ENCODE measurements at regions not wholly inside any gene's neighbourhood (a gene's known extent, or its start where the extent isn't known, plus 50 kb on each side); places are given as distances from the start of the nearest gene placed in this dataset.

DNA sequence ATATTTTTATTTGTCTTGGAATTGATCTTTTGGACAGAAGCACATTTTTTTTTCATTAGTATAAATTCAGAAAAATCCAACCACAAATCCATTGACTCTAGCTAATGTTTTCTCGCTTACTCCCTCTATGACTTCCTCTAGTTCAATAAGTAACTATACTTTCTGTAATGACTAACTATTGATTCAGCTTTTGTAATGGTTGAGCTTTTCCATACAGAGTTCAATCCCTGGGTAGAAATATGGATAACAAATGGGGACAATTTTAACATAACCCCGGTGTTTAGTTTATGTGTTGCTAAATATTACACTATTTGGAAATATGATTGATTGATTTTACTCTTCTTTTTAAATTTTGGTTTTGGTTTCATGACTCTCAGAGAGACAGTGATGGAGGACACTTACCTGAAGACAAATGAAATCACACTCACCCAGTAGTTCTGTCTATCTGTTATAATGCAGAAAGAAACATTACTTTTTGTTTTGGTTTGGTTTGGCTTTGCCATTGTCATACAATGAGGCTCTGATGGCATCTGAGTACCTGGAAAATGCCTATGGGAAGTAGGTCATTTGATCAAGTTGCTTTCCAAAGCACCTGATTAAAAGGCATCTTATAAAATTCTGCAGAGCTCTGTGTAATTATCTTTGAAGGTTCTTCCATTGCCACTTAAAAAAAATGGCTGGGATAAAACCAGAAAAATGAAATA, 309.7 kb upstream of the MPDZ start:
- no peak for ATAC-seq (replicated peaks in 6 of 8)
- in situ Hi-C loops (cut with MboI; ENCODE audit: low pct_unique_long_range_greater_than_20kb in 2 of 9, low sequenced_read_pairs in 9 of 9, unreplicated experiment in 9 of 9) = loop anchor here in 1 of 9 experiments (25.0 kb wide), 1 partner anchor 98 kb away; no protein-coding TSS in a partner anchor
- Histone ChIP-seq H3K27ac (peak overlapping the region in 1 of 2 donors; percentile 73), H3K4me3 (no peak overlapping the region), H3K4me1 (replicated peaks in 1 of 2) (peaks cover 36 to 40% of the 10 kb centered on the region in 2 donors)
- WGBS, 10 experiments = 45 to 100% (median 97%) methylated on average over 1 to 2 of the region's 2 CpGs; no CpG with 5 or more reads in 2 of the 10 experiments

DNA sequence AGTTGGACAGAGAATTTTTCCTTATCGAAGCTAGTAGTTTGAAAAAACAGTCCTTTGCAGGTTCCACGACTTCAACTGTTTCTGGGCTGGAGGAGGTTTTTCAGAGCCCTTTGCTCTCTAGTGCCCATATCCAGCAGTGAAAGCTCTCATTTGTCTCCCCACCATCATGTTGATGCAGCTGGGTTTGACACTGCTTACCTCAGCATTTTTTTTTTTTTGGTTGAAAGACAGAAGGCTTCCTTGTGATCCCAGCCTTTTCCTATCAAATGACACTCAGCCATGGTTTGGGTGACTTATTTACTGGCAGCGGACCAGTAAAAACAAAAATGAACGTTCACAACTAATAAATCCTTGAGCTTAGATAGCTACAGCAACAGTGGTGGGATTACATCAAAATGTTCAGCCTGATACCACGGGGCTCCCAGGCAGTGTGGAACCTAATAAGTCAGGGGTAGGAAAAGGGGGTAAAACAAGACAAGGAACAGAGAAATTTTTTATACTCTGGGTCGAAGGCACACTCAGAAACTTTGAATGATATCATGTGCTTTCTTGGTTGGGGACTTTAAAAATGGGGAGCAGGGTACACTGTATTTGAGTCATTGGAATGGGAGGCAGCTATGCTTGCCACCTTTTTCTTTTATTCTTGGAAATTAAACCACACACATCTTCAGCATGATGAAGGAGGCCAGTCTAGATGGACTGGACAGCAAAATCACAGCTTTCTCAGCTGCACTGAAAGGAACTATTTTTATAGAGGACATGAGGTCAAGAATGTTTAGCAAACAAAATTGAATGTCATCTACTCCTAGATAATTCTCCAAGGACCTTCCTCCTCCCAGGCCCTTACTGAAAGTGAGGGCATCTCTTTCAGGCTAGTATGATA, 308.9 kb upstream of the MPDZ start:
- ATAC-seq (replicated peaks in 6 of 8) = peak in 6 of 8 experiments; percentile 16 to 56 (median 40)
- peaks cover 36 to 40% of the 10 kb centered on the region in 2 donors for H3K4me1 ChIP-seq (replicated peaks in 1 of 2)
- H3K4me3 ChIP-seq = no peak overlapping the region
- peak overlapping the region in 1 of 2 donors; percentile 73 for H3K27ac ChIP-seq
- 27 to 83% (median 48%) methylated on average over 1 to 6 of the region's 6 CpGs for WGBS, 10 experiments
- in situ Hi-C loops (cut with MboI; ENCODE audit: low pct_unique_long_range_greater_than_20kb in 2 of 9, low sequenced_read_pairs in 9 of 9, unreplicated experiment in 9 of 9) = loop anchor here in 1 of 9 experiments (25.0 kb wide), 1 partner anchor 99 kb away; no protein-coding TSS in a partner anchor

DNA sequence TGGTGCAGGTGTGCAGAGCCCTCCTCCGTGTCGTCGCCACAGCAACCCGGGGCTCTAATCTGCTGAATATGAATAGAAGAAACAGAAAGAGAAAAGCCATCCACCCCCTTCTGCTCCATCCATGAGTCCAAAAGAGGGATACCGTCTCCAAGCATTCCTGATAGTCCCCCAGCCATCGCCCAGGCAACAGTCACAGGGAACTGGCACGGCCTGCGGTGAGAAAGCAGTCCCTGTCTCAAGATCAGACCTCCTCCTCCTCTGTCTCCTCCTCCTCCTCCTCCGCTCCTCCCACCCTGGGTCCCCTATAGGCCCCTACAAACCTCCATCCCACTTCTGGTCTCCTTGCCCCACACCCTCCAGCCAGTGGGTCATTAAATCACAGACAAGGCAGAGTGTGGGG, 308.1 kb upstream of the MPDZ start:
- 0 to 100% (median 19%) methylated on average over 2 to 7 of the region's 9 CpGs; no CpG with 5 or more reads in 3 of the 10 experiments for WGBS, 10 experiments
- peak overlapping the region in 1 of 2 donors; percentile 73 for H3K27ac ChIP-seq
- peak in 5 of 8 experiments; percentile 80 to 92 (median 86) for ATAC-seq (replicated peaks in 6 of 8)
- peaks cover 36 to 40% of the 10 kb centered on the region in 2 donors for H3K4me1 ChIP-seq (replicated peaks in 1 of 2)
- no peak overlapping the region for H3K4me3 ChIP-seq
- in situ Hi-C loops (cut with MboI; ENCODE audit: low pct_unique_long_range_greater_than_20kb in 2 of 9, low sequenced_read_pairs in 9 of 9, unreplicated experiment in 9 of 9) = loop anchor here in 1 of 9 experiments (25.0 kb wide), 1 partner anchor 100 kb away; no protein-coding TSS in a partner anchor

DNA sequence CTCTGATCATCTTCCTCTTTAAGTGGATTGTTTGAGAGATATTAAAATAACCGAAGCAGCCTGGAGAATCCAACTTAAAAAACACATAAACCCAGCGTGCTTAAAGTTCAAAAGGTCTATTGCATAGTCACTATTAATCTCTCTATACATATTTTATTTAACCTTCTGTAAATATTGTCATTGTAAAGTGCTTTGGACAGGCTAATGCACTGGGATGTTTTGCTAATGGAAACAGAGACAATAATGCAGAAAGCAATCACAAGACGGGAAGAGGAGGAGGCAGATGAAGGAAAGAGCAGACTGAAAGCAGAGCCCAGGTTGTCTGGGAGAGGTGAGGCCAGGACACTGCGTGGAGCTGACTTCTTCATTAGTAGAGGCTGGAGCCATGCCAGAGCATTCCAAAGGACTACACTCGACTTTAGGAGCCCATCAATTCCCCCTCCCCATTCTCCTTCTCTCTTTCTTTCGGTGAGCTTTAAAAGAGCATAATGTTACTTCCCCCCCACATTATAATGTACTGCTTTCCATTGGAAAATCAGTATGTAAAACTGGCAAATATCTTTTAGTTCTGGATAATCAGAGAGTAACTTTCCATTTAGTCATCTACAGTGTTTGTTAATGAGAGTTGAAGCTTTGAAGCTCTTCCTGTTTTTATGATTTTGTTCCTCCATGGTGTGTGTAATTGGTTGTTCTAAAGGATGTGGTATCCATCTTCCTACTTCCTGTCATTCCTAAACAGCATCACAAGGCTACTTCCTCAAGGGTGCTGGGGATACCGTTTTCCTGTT, 307.3 kb upstream of the MPDZ start:
- in situ Hi-C loops (cut with MboI; ENCODE audit: low pct_unique_long_range_greater_than_20kb in 2 of 9, low sequenced_read_pairs in 9 of 9, unreplicated experiment in 9 of 9) = loop anchor here in 1 of 9 experiments (25.0 kb wide), 1 partner anchor 101 kb away; no protein-coding TSS in a partner anchor
- Histone ChIP-seq H3K27ac (peak overlapping the region in 1 of 2 donors; percentile 28), H3K4me1 (replicated peaks in 1 of 2) (peaks cover 35 to 36% of the 10 kb centered on the region in 2 donors), H3K4me3 (no peak overlapping the region)
- WGBS, 10 experiments = 14 to 71% (median 50%) methylated on average over 1 to 6 of the region's 7 CpGs
- ATAC-seq (replicated peaks in 6 of 8) = peak in 5 of 8 experiments; percentile 6 to 79 (median 29)

DNA sequence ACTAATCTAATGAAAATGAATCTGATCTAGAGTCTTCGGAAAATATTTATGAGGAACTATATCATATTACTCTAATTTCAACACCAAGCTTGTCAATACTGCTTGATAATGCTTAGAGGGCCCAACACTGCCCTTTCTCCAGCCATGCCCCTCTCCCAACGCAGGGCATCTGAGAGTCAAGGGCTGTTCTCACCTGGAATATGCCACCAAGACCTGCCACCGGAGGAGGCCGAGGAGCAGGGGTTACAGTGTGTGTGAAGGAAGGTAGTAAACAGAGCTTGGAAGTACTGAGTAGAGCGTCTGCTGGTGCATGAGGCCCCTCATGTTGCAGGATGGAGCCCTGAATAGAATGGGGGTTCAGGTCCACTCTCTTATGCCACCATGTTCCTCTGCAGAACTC, 301.3 kb upstream of the MPDZ start:
- no peak for ATAC-seq (replicated peaks in 6 of 8)
- in situ Hi-C loops (cut with MboI; ENCODE audit: low pct_unique_long_range_greater_than_20kb in 2 of 9, low sequenced_read_pairs in 9 of 9, unreplicated experiment in 9 of 9) = loop anchor here in 1 of 9 experiments (25.0 kb wide), 1 partner anchor 107 kb away; no protein-coding TSS in a partner anchor

DNA sequence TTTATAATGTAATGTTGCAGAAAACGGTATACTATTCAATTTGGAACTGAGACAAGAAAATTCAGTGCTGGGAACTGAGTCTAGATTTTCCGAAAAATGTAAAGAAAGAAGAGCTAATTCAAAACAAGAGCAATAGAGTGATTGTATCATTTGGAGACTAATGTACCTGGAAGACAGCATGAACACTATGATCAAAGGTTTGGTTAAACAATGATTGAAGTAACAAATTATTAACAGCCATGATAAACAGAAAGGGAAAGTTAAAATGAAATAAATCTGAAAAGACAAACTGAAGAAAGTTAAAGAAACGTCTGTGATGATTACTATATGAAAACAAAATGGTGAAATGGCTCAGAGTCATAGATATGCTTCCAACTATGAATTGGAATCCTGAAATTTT, 300.6 kb upstream of the MPDZ start:
- peaks cover 0 to 5% of the 10 kb centered on the region in 2 donors for H3K4me1 ChIP-seq (replicated peaks in 1 of 2)
- in situ Hi-C loops (cut with MboI; ENCODE audit: low pct_unique_long_range_greater_than_20kb in 2 of 9, low sequenced_read_pairs in 9 of 9, unreplicated experiment in 9 of 9) = loop anchor here in 1 of 9 experiments (25.0 kb wide), 1 partner anchor 107 kb away; no protein-coding TSS in a partner anchor
- WGBS, 10 experiments = 38 to 93% (median 73%) methylated on average over 2 to 3 of the region's 3 CpGs; no CpG with 5 or more reads in 1 of the 10 experiments

More for the DNA sequence above, 301.3 kb upstream of the MPDZ start:
- Histone ChIP-seq H3K4me3 (no peak overlapping the region), H3K27ac (no peak overlapping the region), H3K4me1 (replicated peaks in 1 of 2) (peaks cover 0 to 5% of the 10 kb centered on the region in 2 donors)
- 47 to 100% (median 83%) methylated on average over 1 to 5 of the region's 5 CpGs; no CpG with 5 or more reads in 1 of the 10 experiments for WGBS, 10 experiments

DNA sequence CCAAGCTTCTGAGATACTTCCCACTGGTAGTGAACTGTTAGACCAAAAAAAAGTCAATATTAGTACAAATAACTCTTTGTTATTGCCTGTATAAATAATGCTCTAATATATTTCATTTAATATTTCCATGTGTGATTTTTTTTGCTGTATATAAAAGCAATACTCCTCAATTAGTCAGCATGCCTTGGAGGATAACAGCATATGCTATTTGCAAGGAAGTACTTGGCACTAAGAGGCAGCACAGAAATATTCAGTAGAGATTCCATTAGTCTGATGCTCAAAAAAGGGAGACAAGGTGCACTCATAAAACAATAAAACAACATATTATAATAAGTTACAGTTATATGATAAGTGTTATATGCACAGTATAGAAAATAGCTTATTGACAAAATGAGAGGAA, 296.6 kb upstream of the MPDZ start:
- no peak overlapping the region for H3K27ac ChIP-seq
- H3K4me3 ChIP-seq = no peak overlapping the region
- no peak for ATAC-seq (replicated peaks in 6 of 8)
- H3K4me1 ChIP-seq (replicated peaks in 1 of 2) = peaks cover 0 to 5% of the 10 kb centered on the region in 2 donors
- in situ Hi-C loops (cut with MboI; ENCODE audit: low pct_unique_long_range_greater_than_20kb in 2 of 9, low sequenced_read_pairs in 9 of 9, unreplicated experiment in 9 of 9) = loop anchor here in 1 of 9 experiments (25.0 kb wide), 1 partner anchor 111 kb away; no protein-coding TSS in a partner anchor

More for the DNA sequence above, 300.6 kb upstream of the MPDZ start:
- no peak overlapping the region for H3K27ac ChIP-seq
- no peak overlapping the region for H3K4me3 ChIP-seq
- no peak for ATAC-seq (replicated peaks in 6 of 8)

DNA sequence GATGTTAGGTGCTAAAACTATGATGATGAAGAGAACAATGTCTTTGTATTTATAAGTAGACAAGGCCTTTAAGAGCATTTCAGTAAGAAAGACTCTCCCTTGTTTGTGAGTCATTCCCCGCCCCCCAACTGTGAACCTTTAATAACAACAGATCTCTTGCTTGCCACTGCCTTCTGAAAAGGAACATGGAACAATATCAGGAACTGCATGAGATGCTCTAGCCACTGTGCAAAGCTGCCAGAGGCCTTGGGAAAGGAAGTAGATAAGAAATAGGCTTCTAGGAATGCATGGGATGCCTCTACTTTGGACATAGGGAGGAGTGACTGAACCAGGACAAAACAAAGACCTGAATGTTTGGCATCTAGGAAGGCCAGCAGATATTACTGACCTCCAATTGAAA, 296.1 kb upstream of the MPDZ start:
- Histone ChIP-seq H3K4me3 (no peak overlapping the region), H3K4me1 (replicated peaks in 1 of 2) (peaks cover 0 to 5% of the 10 kb centered on the region in 2 donors), H3K27ac (no peak overlapping the region)
- in situ Hi-C loops (cut with MboI; ENCODE audit: low pct_unique_long_range_greater_than_20kb in 2 of 9, low sequenced_read_pairs in 9 of 9, unreplicated experiment in 9 of 9) = loop anchor here in 1 of 9 experiments (25.0 kb wide), 1 partner anchor 112 kb away; no protein-coding TSS in a partner anchor
- 0 to 100% (median 80%) methylated on average over 1 of the region's 1 CpG; no CpG with 5 or more reads in 3 of the 10 experiments for WGBS, 10 experiments
- no peak for ATAC-seq (replicated peaks in 6 of 8)

DNA sequence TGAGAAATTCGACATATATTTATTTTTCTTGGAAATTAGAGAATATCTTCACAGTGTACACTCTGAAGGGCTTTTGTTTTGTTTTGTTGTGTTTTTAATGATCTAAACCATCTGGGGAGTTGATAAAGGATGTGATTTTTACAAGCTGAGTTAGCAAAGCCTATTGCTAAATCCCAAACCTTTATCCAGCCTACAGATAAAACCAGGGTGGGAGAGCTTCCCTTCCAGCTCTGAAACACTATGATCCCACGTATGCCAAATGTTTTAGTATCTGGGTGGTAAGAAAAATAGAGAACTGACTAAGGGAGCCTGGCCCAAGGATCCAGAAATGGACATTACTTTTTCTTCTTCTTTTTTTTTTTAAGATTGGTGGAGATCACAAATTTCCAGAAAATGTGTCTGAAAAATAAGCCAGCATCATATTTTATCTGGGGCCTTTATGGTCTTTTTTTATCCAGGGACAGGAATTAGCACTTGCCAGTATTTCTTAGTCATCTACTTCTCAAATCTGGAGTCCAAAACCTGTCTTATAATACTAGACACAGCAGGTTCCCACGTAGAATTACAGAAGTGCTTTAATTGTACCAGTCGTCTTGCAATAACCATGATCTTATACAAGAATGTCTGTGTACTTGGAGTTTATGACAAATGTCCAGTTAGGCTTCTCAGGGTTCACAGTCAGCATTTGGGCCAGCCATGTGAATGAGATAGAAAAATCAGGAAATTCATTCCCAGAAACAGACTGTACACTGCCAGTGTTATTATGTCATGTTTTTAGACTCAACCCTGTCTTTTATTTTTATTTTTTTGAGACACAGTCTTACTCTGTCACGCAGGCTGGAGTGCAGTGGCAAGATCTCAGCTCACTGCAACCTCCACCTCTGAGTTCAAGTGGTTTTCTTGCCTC, 290.8 kb upstream of the MPDZ start:
- peaks cover 3 to 7% of the 10 kb centered on the region in 2 donors for H3K4me1 ChIP-seq (replicated peaks in 1 of 2)
- in situ Hi-C loops (cut with MboI; ENCODE audit: low pct_unique_long_range_greater_than_20kb in 2 of 9, low sequenced_read_pairs in 9 of 9, unreplicated experiment in 9 of 9) = no loop called here
- no peak for ATAC-seq (replicated peaks in 6 of 8)
- H3K27ac ChIP-seq = no peak overlapping the region
- WGBS, 10 experiments = 5 to 100% (median 86%) methylated on average over 1 to 5 of the region's 5 CpGs
- H3K4me3 ChIP-seq = no peak overlapping the region

DNA sequence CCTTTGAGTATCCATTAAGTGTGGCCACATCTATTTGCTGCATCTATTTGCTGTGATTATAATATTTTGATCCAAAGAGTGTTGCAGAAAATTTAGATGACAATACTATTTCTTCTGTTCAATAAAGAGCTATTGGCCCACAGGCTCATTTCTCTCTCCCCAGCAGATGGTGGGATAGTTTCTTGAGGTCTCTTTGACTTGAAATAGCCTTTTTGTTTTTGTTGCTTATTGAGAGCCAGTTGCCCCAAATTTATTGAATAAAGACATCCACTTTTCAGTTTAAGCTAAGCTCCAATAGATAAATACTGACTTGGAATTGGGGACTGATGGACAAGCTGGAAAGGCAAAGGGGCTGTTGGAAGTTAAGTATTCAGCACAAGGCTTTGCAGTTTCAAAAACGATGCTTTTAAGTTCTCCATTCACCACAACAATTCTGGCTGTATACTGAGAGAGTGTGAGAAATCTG, 290.1 kb upstream of the MPDZ start:
- WGBS, 10 experiments = 0 to 50% (median 20%) methylated on average over 1 of the region's 1 CpG; no CpG with 5 or more reads in 3 of the 10 experiments
- Histone ChIP-seq H3K4me1 (replicated peaks in 1 of 2) (peaks cover 3 to 7% of the 10 kb centered on the region in 2 donors), H3K27ac (no peak overlapping the region), H3K4me3 (no peak overlapping the region)
- in situ Hi-C loops (cut with MboI; ENCODE audit: low pct_unique_long_range_greater_than_20kb in 2 of 9, low sequenced_read_pairs in 9 of 9, unreplicated experiment in 9 of 9) = no loop called here
- no peak for ATAC-seq (replicated peaks in 6 of 8)

DNA sequence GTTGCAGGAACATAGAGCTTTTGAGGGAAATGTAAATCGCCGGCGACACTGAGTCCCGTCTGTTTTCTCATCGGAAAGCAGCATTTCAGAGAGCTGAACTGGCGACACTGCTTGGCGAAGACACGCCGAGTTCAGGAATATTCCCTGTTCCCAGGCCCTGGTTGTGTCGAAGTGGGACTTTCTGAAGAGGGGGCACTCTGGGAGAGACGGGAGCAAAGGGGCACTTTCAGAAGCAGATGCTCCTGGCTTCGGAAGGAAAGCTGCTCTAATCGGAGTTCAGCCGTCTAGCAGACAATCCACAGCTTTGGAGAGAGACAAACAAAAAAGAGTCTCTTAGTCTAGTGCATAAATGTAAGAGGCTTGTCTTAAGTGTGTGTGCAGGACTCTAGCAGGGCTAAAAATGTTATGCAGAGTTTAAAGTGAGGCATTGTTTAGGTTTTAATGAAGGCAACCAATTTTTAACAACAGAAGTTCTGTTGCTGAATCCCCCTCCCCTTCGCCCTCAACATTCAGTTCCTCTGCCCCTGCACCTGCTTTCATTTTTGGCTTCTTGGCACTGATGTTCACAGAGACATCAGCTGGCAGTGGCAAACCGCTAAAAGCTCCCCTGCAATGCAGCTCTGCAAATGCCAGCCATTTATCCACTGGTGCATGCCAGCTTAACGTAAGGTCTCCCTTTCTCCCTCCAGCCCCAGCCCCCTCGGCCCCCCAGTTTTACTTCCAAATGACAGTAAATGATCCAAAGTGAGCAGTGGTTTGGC, 289.5 kb upstream of the MPDZ start:
- Histone ChIP-seq H3K4me1 (replicated peaks in 1 of 2) (peaks cover 3 to 7% of the 10 kb centered on the region in 2 donors), H3K27ac (no peak overlapping the region), H3K4me3 (peak overlapping the region in 3 of 5 donors; percentile 0 to 9 (median 3))
- WGBS, 10 experiments = 3 to 93% (median 24%) methylated on average over 1 to 11 of the region's 18 CpGs
- in situ Hi-C loops (cut with MboI; ENCODE audit: low pct_unique_long_range_greater_than_20kb in 2 of 9, low sequenced_read_pairs in 9 of 9, unreplicated experiment in 9 of 9) = no loop called here
- ATAC-seq (replicated peaks in 6 of 8) = peak in 7 of 8 experiments; percentile 15 to 54 (median 43)

Measured in motor neuron (in vitro differentiated cells).